GM21786 (cell line): ENCODE measurements at regions not wholly inside any gene's neighbourhood (a gene's known extent, or its start where the extent isn't known, plus 50 kb on each side); places are given as distances from the start of the nearest gene placed in this dataset.
"Not testable (repeated sequence)": the region's sequence is repeated elsewhere in the genome, so short reads cannot be mapped to it uniquely, and the experiment has no call there.

Experiments
- ATAC-seq: cut with Tn5 transposase; IDR thresholded peaks from one replicate; pipeline ENCODE4 v1.9.1; 2021; ENCODE audit not compliant: unreplicated experiment

GRCh38 chr20:12434672-12435071 lies 517.0 kb downstream of the BTBD3 start:
- no peak for ATAC-seq

- ATAC-seq = no peak
These were observed 517.6 kb downstream of the BTBD3 start for GRCh38 chr20:12435268-12435667.

GRCh38 chr20:12453711-12454110 lies 536.0 kb downstream of the BTBD3 start:
- no peak for ATAC-seq

- ATAC-seq = no peak
These were observed 537.5 kb downstream of the BTBD3 start for GRCh38 chr20:12455148-12455547.

- no peak for ATAC-seq
These were observed 540.5 kb downstream of the BTBD3 start for GRCh38 chr20:12458241-12458640.

- no peak for ATAC-seq
These were observed 544.7 kb upstream of the SPTLC3 start for GRCh38 chr20:12464036-12464435.

GRCh38 chr20:12466915-12467314 lies 541.9 kb upstream of the SPTLC3 start:
- no peak for ATAC-seq

- ATAC-seq = no peak
These were observed 541.0 kb upstream of the SPTLC3 start for GRCh38 chr20:12467758-12468157.

GRCh38 chr20:12482661-12483060 lies 526.1 kb upstream of the SPTLC3 start:
- ATAC-seq = no peak

GRCh38 chr20:12502443-12502842 lies 506.3 kb upstream of the SPTLC3 start:
- ATAC-seq = no peak

- no peak for ATAC-seq
These were observed 504.0 kb upstream of the SPTLC3 start for GRCh38 chr20:12504779-12505178.

- no peak for ATAC-seq
These were observed 497.3 kb upstream of the SPTLC3 start for GRCh38 chr20:12511499-12511898.

GRCh38 chr20:12512755-12513154 lies 496.0 kb upstream of the SPTLC3 start:
- ATAC-seq = no peak

- ATAC-seq = no peak
These were observed 480.7 kb upstream of the SPTLC3 start for GRCh38 chr20:12528104-12528503.

GRCh38 chr20:12528591-12529041 lies 480.2 kb upstream of the SPTLC3 start:
- ATAC-seq = no peak

GRCh38 chr20:12531626-12532025 lies 477.1 kb upstream of the SPTLC3 start:
- no peak for ATAC-seq

- ATAC-seq = no peak
These were observed 473.5 kb upstream of the SPTLC3 start for GRCh38 chr20:12535316-12535715.

- no peak for ATAC-seq
These were observed 473.0 kb upstream of the SPTLC3 start for GRCh38 chr20:12535770-12536169.

GRCh38 chr20:12554426-12554825 lies 454.3 kb upstream of the SPTLC3 start:
- no peak for ATAC-seq

- ATAC-seq = no peak
These were observed 453.4 kb upstream of the SPTLC3 start for GRCh38 chr20:12555369-12555768.

GRCh38 chr20:12555849-12556248 lies 452.9 kb upstream of the SPTLC3 start:
- ATAC-seq = not testable (repeated sequence)

- ATAC-seq = no peak
These were observed 451.5 kb upstream of the SPTLC3 start for GRCh38 chr20:12557224-12557623.

GRCh38 chr20:12564979-12565378 lies 443.8 kb upstream of the SPTLC3 start:
- no peak for ATAC-seq

GRCh38 chr20:12566596-12566995 lies 442.2 kb upstream of the SPTLC3 start:
- no peak for ATAC-seq
